GM18498 (cell line): ENCODE measurements at regions not wholly inside any gene's neighbourhood (a gene's known extent, or its start where the extent isn't known, plus 50 kb on each side); places are given as distances from the start of the nearest gene placed in this dataset.

Source experiments
- ATAC-seq: cut with Tn5 transposase; IDR thresholded peaks from one replicate; pipeline ENCODE4 v1.9.1; 2021; ENCODE audit warnings: mild to moderate bottlenecking, moderate library complexity; ENCODE audit not compliant: unreplicated experiment

- no peak for ATAC-seq
Measured at GRCh38 chr13:106306748-106307277, 228.6 kb downstream of the EFNB2 start.

GRCh38 chr13:106302843-106303242 lies 232.6 kb downstream of the EFNB2 start:
- no peak for ATAC-seq

GRCh38 chr13:106302011-106302410 lies 233.5 kb downstream of the EFNB2 start:
- ATAC-seq: no peak

- ATAC-seq: no peak
Measured at GRCh38 chr13:106299621-106300020, 235.8 kb downstream of the EFNB2 start.

- no peak for ATAC-seq
Measured at GRCh38 chr13:106297283-106297682, 238.2 kb downstream of the EFNB2 start.

GRCh38 chr13:106296723-106297122 lies 238.7 kb downstream of the EFNB2 start:
- no peak for ATAC-seq

- no peak for ATAC-seq
Measured at GRCh38 chr13:106295971-106296370, 239.5 kb downstream of the EFNB2 start.

- no peak for ATAC-seq
Measured at GRCh38 chr13:106291006-106291405, 244.5 kb downstream of the EFNB2 start.

- ATAC-seq: no peak
Measured at GRCh38 chr13:106287351-106287750, 248.1 kb downstream of the EFNB2 start.

GRCh38 chr13:106286811-106287210 lies 248.7 kb downstream of the EFNB2 start:
- no peak for ATAC-seq

- ATAC-seq: no peak
Measured at GRCh38 chr13:106284358-106284757, 251.1 kb downstream of the EFNB2 start.

- no peak for ATAC-seq
Measured at GRCh38 chr13:106281426-106281825, 254.0 kb downstream of the EFNB2 start.

- no peak for ATAC-seq
Measured at GRCh38 chr13:106277484-106278154, 257.8 kb downstream of the EFNB2 start.

GRCh38 chr13:106276876-106277275 lies 258.6 kb downstream of the EFNB2 start:
- ATAC-seq: no peak

- ATAC-seq: no peak
Measured at GRCh38 chr13:106275446-106276032, 259.9 kb downstream of the EFNB2 start.

- ATAC-seq: no peak
Measured at GRCh38 chr13:106274551-106275203, 260.8 kb downstream of the EFNB2 start.

GRCh38 chr13:106263801-106264200 lies 271.7 kb downstream of the EFNB2 start:
- ATAC-seq: no peak

- no peak for ATAC-seq
Measured at GRCh38 chr13:106262886-106263285, 272.6 kb downstream of the EFNB2 start.

GRCh38 chr13:106261450-106261849 lies 274.0 kb downstream of the EFNB2 start:
- no peak for ATAC-seq

GRCh38 chr13:106260352-106260751 lies 275.1 kb downstream of the EFNB2 start:
- no peak for ATAC-seq

GRCh38 chr13:106259928-106260327 lies 275.5 kb downstream of the EFNB2 start:
- no peak for ATAC-seq

- no peak for ATAC-seq
Measured at GRCh38 chr13:106246666-106247188, 288.7 kb downstream of the EFNB2 start.
